Hepatocyte (in vitro differentiated cells): ENCODE measurements at regions not wholly inside any gene's neighbourhood (a gene's known extent, or its start where the extent isn't known, plus 50 kb on each side); places are given as distances from the start of the nearest gene placed in this dataset.

Experiments used
- EZH2 ChIP-seq: fragments of 200-600 bp; sonication (generic); IDR thresholded peaks from 2 replicates; pipeline ENCODE4 v1.6.1; 2016; ENCODE audit warnings: antibody characterized with exemption, mild to moderate bottlenecking, borderline replicate concordance
- EZH2phosphoT487 ChIP-seq: fragments of 200-600 bp; sonication (generic); IDR thresholded peaks from one replicate; pipeline ENCODE4 v1.6.1; 2018; ENCODE audit warnings: antibody characterized with exemption, mild to moderate bottlenecking, low read depth, moderate library complexity; ENCODE audit not compliant: unreplicated experiment, severe bottlenecking
- TF ChIP-seq, protein P1 (sequence below): fragments of 200-600 bp; sonication (generic); IDR thresholded peaks from 2 replicates; pipeline ENCODE4 v1.5.1; 2016; ENCODE audit warnings: antibody characterized with exemption, mild to moderate bottlenecking; ENCODE audit not compliant: poor library complexity

DNA sequence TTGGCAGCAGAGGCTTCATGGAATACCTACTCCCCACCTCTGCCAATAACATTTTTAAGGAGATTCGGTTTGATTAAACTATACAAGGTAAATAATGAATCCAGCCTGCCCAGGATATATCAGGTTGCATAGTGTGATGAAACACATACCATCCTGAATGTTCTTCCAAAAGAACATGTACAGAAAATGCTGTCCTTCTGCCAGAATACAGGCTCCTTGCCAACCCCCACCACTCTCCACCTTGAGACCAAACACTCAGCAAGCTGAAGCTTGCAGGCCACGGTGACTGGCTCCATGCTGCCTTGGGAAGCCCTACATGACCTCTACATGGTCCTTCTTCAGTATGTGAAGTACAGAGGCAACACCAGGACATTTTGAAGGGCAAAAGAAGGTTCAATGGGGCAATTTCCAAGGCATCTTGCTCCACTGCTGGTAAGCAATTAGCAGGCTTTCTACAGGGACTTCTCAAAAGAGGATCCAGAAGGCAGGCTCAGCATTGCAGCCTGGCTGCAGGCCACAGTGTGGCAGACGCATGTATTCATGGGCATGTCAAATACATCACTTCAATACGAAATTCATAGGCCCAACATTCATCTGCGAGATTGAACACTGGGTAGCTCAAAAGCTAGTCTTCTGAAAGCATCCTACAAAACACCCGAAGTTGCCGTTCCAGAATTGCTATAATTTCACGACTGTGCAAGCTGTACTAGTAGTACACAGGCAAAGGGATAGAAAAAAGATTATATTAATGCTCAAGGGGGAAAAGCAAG is 62.4 kb upstream of the SERP2 start:
- TF ChIP-seq EZH2, result no peak
- TF ChIP-seq EZH2phosphoT487, result no peak
- TF ChIP-seq, protein P1, sequence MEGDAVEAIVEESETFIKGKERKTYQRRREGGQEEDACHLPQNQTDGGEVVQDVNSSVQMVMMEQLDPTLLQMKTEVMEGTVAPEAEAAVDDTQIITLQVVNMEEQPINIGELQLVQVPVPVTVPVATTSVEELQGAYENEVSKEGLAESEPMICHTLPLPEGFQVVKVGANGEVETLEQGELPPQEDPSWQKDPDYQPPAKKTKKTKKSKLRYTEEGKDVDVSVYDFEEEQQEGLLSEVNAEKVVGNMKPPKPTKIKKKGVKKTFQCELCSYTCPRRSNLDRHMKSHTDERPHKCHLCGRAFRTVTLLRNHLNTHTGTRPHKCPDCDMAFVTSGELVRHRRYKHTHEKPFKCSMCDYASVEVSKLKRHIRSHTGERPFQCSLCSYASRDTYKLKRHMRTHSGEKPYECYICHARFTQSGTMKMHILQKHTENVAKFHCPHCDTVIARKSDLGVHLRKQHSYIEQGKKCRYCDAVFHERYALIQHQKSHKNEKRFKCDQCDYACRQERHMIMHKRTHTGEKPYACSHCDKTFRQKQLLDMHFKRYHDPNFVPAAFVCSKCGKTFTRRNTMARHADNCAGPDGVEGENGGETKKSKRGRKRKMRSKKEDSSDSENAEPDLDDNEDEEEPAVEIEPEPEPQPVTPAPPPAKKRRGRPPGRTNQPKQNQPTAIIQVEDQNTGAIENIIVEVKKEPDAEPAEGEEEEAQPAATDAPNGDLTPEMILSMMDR, result no peak
